NCI-H2081 (cell line): ENCODE measurements at regions not wholly inside any gene's neighbourhood (a gene's known extent, or its start where the extent isn't known, plus 50 kb on each side); places are given as distances from the start of the nearest gene placed in this dataset.
"Not testable (repeated sequence)": the region's sequence is repeated elsewhere in the genome, so short reads cannot be mapped to it uniquely, and the experiment has no call there.

Source experiments
- DNase-seq, 2 experiments: peaks; one replicate each; lab custom pipeline; 2025; lab: John Stamatoyannopoulos, UW

DNA sequence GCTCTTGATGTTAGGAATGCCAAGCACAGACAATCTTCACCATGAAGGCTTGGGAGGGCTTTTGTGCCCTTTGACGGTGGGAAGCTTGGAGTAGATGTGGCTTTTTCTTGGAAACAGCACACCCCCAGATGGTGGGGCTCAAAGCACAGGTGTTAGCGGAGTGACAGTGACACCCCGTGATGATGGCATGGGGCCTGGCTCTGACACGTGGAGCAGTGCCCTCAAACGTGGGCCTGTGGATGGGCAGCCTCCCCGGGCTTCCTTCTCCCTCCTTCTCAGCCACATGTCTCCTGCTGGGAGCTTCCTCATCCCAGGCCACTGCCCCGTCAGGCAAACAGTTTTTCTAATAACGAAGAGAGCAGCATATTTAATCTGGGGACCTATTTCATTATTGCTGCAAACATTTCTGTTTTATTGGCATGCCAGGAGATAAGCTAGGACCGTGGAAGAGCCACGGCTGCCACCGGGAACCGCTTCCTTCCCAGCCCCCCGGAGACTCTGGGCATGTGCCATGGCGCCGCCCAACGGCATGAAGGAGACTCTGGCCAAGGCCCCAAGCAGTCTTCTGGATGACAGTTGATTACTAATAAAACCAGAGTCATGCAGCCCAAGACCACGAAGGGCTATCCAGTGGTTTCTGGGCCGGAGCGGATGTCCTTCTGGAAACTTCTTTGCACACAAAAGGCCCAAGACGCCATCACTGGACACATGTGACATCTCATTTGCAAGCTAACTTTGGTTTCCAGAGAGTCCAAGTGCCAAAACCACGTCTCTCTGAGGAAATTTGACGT lies 280.3 kb upstream of the FOXF1 start:
- DNase-seq: no peak

DNA sequence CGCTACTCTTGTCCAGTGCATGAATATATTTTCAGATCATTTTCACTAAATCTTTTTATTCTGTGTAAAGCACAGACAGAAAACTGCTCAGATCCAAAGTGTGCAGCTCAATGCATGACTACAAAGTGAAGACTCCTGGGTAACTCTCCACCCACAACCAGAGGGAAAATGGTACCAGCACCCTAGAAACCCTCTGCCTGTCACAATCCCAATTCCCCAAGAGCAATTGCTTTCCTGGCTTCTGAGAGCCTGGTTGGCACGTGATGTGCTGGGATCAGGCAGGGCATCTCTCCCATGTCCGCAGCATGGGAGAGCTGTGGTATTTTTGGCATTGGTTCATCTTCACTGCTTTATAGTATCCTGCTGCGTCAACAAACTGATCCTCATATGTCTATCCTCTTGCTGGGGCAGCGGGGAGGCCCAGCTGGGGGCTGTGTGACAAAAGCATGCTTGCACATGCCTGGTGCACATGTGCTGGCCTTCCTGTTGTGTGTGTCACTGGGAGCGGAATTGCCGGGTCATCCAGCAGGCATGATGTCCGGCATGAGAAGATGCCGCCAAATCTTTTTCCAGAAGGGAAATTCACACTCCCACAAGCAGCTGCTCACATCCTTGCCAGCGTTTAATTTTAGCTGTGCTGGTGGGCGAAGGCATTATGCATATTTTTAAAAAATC lies 278.9 kb upstream of the FOXF1 start:
- DNase-seq: no peak

DNA sequence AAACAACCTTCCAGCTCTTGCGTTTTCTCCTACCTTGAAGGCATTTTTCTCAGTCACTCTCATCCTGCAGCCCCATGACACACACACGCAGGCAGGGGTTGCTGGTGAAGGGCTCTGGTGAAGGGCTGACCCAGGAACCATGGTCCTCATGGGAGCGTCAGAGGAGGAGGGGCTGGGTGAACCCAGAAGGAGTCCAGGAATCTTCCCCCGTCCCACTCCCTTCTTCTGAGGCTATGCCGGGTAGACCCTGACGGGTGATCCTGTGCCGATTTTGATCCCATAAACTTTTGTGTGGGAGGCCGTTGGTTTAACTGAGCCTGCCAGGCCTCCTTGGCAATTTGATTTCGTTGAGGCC lies 278.4 kb upstream of the FOXF1 start:
- DNase-seq: no peak

DNA sequence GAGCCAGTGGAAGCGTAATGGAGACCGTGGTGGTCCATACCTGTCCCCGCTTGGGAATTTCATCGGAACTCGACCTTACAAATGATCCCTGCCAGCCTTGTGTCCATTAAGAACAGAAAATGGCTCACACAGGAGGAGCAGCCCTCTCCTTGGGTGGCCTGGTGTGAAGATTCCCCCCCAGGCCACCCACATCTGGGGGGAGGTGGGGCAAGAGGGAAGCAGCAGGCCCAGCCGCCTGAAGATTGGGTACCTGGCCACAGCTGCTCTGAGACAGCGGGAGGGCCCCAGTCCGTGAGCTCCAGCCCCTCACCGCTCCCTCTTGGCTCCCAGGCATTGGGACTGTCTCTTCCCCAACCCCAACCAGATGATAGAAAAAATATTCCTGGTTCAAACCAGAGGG lies 277.8 kb upstream of the FOXF1 start:
- DNase-seq: no peak

DNA sequence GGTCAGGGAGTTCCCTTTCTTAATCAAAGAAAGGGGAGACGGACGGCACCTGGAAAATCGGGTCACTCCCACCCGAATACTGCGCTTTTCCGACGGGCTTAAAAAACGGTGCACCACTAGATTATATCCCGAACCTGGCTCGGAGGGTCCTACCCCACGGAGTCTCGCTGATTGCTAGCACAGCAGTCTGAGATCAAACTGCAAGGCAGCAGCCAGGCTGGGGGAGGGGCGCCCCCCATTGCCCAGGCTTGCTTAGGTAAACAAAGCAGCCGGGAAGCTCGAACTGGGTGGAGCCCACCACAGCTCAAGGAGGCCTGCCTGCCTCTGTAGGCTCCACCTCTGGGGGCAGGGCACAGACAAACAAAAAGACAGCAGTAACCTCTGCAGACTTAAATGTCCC lies 276.8 kb upstream of the FOXF1 start:
- DNase-seq: not testable (repeated sequence)

DNA sequence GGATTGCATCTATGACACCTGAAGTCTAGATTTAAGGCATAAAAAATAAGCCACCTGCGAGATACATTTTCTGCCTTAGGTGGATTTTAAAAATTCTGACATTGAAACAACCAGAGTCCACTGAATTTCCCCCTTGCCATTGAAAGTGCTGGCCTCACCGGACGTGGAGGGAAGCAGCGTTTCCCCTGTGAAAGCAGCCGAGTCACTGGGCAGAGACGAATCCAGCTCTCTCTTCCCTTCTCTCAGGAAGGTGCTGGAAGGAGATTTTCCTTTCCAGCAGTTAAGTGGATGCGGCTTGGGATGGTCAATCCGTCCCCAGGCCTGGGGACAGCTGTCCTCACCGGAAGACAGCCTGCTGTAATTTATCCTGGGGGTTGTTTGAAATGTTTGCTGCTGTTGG lies 270.9 kb upstream of the FOXF1 start:
- no peak for DNase-seq

DNA sequence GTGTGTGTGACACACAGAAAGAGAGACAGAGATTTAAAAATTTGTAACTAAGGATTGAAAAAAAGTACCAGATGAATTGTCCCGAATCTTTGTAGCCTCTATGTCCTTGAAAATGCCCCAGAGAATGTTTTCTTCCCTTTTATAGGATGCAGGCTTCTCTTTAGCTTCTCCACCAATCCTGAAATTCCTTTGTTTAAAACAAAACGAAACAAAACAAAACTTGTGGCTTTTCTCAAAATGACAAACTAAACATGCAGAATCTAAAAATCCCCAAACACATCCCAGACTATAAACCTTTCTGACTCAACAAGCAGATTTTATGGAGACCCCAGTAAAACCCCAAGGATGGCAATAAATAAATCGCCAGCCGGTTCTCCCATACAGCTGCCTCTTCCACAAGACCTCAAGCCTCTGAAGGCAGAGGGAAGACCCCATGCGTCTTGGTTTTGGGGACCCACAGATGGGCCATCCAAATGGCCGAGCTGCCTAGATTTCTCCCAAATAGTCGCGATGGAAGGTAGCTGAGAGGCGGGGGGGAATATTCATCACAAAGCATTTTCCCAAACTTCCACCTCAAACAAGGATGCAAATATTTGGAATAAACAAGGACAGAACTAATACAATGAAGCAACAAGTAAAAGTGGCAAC lies 269.5 kb upstream of the FOXF1 start:
- DNase-seq: no peak

DNA sequence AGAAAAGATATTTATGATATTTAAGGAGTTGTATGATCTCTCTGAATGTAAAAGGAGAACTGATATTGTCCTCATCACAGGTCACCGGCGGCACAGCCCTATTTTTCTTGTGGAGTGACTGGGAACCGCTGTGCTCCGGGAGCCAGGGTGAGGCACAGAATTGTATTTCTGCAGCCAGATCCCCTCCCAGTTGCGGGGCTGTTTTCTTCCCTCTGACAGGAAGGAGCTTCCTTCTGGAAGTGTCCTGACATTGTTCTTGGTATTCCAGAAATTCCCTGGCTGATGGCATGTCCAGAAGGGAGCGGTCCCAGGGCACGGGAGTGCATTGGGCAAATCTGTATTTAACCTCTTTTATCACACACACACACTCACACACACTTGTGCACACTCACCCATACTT lies 268.6 kb upstream of the FOXF1 start:
- DNase-seq: no peak

DNA sequence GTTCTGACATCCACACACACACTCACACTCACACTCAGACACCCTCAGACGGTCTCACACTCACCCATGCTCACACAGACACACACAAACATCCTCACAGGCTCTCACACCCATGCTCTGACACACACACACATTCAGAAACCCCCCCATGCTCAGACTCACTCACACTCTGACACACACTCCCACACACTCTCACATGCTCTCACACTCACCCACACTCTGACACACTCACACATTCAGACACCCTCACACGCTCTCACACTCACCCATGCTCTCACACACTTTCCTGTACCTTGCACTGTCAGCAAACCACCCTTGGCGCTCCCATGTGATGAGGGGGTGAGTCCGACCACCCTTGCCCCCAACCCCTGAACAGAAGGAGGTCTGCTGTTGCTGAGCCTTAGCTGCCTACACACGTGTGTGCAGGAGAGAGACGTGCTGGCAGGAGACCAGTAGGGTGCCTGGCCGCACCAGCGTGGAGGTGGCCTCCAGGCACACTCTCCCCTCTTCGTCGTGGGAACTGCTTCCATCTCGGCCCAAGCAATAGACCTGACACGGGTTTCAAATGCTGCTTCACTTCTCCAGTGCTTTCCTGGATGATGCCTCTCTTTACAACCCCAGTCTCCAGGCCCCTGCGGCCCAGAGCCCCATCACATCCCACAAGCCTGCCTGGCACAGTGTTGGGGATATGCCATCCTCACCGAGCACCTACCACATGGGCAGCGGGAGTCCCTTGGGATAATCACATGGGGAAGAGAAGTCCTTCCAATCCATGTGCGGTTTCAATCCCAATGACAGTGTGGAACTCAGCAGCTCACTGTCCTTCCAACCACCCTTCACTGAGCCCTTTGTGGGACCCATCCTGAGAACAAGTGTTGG lies 267.8 kb upstream of the FOXF1 start:
- DNase-seq: no peak

DNA sequence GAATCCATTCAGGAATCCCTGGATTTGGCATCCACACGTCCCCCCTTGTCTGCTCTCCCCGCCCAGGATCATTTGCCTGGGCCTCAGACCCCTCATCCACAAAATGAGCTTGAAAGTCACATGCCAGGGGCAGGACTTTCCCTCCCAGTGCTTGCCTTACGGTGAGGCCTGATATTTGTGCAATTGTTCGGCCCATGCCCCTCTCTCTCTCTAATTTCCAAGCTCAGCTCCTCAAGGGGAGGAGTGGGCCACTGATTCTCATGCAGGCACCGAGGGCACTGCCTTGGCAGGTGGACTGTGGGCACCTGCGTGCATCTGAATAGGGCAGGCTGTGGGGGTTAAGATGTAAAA lies 267.2 kb upstream of the FOXF1 start:
- DNase-seq: no peak

DNA sequence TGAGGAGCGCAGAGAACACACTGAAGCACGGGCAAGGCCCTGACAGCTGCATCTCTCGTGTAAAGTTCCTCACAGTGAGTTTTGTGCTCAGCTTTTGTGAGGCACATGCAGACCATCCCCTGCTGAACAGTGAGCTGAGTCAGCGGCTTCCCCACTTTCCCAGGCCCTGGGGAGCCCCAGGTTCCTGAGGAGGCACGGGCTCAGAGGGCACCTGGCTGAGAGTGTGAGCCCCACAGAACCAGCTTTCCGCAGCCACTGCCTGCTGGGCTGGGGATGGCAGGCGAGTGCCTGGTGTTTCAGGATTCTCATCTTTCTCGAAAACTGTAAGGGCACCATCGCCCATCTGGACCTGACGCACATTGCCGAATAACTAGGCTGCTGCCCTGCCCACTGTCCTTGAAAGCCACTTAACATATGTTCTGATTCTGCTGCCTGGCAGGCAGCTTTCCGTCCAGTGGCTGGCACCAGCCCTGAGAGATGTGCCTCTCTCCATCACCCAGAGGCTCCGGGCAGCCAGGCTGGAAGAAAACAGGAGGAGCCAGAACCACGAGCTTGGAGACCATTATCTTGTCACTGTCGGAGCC lies 266.7 kb upstream of the FOXF1 start:
- no peak for DNase-seq

DNA sequence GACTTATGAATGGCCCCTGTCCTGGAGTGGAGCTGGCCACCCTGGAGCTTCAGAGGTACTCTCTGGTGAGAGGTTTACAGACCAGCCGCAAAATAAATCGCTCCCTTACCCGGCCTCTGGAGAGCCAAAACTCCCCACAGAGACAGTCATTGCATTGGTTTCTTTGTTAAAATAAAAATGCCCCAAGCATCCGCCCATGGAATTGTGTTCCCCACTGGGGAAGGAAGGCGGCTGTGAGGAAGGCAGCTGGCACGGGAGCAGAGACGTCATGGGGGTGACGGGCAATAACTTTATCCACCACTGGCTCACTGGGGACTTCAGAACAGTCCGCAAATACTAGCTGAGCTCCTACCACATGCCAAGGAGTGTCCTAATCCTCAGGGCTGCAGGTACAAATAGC lies 266.2 kb upstream of the FOXF1 start:
- DNase-seq: no peak

DNA sequence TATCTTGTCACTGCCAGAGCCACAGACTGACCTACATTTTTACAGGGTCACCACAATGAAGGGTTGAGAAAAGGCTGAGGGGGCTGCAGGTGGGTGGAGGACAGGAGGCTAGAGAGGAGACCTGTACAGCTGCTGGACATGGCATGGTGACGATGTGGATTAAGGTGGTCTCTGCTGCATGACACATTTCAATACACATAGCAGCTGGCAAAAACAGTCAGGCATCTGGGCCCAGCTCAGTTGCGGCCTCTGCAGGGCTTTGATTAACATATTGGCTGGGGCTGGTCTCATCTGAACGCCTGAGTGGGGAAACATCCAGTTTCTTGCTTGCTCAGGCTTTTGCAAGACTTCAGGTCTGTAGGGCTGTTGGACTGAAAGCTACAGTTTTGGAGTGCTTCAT lies 265.4 kb upstream of the FOXF1 start:
- DNase-seq: no peak

DNA sequence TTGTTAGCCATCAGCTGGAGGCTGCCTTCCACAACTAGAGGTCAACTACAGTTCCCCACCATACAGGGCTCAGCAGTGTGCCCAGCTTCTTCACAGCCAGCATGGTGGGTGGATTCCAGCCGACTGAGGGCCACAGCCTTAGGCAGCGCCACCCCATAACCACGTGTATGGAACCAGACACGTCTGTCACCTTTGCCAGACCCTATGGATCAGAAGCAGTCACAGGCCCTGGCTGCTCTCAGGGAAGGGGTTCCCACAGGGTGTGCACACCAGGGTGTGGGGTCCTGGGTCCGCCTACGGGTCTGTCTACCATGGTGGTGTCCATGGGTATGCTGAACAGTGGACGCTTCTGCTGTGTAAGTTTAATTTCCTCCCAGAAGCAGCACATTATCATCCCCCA lies 265.0 kb upstream of the FOXF1 start:
- DNase-seq: no peak

DNA sequence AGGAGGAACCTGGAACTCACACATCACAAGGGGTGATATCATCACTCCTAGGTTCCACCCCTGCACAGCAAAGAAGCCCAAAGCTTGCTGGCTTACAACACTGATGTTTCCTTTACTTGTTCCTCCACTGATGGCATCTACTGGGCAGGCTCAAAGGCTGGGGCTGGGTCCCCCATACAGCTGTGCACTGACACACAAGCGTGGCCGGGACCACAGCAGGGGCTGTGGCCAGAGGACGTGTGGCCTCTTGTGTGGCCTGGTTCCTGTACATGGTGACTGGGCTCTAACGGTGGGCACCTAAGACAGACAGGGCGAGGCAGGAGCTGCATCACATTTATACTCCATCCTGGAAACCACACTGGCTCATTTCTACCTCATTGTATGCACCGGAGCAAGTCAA lies 264.4 kb upstream of the FOXF1 start:
- DNase-seq: no peak

DNA sequence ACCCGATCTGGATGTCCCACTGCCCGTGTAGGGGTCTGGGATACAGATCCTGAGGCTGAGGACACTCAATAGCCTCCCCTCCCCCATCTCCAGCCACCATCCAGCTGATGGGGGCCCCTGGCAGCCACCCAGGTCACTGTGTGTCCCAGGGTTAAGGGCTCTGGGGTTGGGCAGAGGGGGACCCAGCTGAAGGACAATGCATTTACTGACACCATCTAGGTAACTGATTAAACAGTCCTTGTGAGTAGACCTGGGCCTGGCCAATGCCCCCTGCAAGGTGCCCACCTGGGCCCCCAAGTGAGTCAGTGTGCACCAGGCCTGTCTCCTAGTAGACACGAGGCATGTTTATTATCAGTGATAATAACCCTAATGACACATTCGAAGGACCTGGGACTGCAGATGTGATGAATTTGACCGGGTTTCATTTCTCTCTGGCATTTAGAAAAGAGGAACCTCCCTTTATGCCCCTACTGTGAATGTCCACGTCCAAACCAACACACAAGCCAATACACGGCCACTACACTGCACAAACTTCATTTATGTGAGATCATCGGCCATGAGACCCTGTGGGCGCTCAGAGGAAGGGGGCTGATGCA lies 261.9 kb upstream of the FOXF1 start:
- DNase-seq: no peak

DNA sequence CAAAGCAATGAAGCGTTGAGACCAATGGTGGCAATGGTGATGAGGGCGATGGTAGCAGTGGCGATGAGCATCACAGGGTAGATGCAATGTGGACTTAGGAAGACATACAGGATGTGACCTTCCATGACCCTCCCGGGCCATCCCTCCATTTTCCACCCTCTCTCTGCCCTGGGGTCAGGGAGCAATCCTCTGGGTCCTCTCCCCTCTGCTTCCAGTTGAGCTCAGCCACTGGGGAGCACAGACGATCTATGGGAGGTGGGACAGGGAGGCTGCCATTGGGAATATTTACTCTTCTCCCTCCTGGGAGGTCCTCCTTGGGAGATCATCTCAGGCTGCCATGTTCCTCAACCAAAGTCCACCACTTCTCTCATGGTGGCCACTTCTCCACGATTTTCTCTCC lies 260.7 kb upstream of the FOXF1 start:
- DNase-seq: no peak

DNA sequence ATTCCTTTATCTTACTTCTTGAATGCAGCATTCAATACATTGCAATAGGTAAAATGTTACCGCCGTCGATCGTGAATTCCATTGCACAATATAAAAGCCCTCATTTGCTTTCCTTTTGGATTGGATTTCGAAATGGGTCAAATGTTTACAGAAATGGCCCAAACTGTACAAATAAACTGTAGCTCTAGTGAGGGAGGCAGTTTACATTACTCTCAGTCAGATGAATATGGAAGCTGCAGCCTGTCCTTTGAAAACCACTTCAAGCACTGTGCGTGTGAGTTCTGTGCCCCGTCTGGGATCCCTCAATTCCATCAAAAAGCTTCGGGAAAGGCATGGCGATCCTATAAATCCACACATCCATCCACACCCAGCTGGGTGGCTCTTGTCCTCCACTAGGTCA lies 258.6 kb upstream of the FOXF1 start:
- no peak for DNase-seq

DNA sequence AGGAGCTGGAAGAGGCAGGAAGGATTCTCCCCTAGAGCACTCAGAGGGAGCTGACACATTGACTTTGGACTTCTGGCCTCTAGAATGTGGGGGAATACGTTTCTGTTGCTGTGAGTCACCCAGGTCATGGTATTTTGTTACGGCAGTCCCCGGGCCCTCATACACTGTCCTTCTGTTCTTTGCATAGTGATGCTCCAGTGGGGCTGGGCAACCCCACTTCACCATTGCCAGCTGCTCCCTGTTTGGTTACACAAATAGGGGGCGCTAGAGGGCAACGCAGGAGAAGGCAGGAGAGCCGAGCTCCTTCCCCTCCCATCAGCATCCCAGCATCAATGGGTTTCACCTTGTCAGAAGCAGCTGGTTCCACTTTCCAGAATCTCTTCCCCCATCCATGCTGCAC lies 257.7 kb upstream of the FOXF1 start:
- DNase-seq: no peak

DNA sequence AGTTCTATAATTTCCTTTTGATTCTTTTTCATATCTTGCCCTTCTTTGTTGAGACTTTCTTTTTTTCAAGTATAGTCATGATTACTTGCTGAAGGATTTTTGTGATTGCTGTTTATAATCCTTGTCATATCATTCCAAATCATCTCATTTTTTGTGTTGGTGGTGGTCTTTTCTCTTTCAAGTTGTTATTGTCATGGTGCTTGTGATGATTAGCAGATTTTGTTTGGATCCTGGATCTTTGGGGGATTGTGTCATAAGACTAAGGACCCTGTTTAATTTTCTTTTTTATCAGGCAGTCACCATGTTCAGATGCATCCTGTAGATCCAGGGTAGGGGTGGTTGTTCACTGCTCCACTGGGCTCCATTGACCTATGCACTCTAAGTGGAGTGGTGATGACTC lies 254.4 kb upstream of the FOXF1 start:
- no peak for DNase-seq

DNA sequence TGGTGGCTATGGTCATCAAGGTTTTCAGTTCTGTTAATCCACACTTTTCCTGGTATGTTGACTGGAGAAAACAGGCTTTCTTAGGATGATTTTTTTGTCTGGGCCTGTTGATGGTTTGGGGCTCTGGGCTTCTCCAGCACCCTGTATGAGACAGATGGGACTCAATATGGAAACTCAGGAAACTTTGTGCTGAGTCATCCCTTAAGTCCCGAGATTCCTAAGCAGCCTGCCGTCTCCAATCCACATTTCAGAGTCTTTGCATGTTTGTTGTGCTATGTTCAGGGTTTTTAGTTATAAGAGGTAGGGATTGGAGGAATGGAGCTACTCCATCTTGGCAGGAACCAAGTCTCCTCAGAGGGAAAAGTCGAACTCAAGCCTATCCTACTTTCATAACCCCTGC lies 253.3 kb upstream of the FOXF1 start:
- DNase-seq: no peak

DNA sequence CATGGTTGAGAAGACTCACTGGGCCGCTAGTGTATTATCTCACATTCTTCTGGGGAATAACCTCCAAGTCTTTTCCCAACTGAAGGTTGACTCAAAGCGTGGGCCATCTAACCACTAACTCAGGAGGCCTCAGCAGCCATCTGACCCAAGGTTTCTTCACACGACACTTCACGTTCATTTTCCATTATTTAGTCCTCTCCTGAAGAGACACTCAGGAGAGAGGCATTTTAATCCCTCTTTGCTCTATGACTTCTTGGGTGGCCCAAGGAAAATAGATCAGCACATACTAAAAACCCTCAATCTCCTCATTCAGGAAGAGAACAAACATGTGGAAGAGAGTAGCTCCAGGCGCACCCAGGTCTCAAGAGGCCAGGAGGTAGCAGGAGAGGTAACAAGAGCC lies 252.8 kb upstream of the FOXF1 start:
- no peak for DNase-seq
